HG02588 (cell line): ENCODE measurements at regions not wholly inside any gene's neighbourhood (a gene's known extent, or its start where the extent isn't known, plus 50 kb on each side); places are given as distances from the start of the nearest gene placed in this dataset.
"Not testable (repeated sequence)": the region's sequence is repeated elsewhere in the genome, so short reads cannot be mapped to it uniquely, and the experiment has no call there.

Experiments
- ATAC-seq: cut with Tn5 transposase; IDR thresholded peaks from one replicate; pipeline ENCODE4 v1.9.1; 2021; ENCODE audit warnings: mild to moderate bottlenecking, moderate library complexity; ENCODE audit not compliant: unreplicated experiment

- ATAC-seq: no peak
Observed at GRCh38 chr9:115690786-115691496, 462.6 kb upstream of the PAPPA start.

- ATAC-seq: no peak
Observed at GRCh38 chr9:115691693-115692092, 461.9 kb upstream of the PAPPA start.

GRCh38 chr9:115692868-115693267 is 460.7 kb upstream of the PAPPA start:
- not testable (repeated sequence) for ATAC-seq

- ATAC-seq: no peak
Observed at GRCh38 chr9:115694014-115694413, 459.6 kb upstream of the PAPPA start.

- ATAC-seq: no peak
Observed at GRCh38 chr9:115694991-115695390, 458.6 kb upstream of the PAPPA start.

- ATAC-seq: no peak
Observed at GRCh38 chr9:115712981-115713380, 440.6 kb upstream of the PAPPA start.

- ATAC-seq: no peak
Observed at GRCh38 chr9:115715666-115716065, 437.9 kb upstream of the PAPPA start.

GRCh38 chr9:115717298-115717697 is 436.3 kb upstream of the PAPPA start:
- no peak for ATAC-seq

GRCh38 chr9:115717711-115718173 is 435.8 kb upstream of the PAPPA start:
- no peak for ATAC-seq

GRCh38 chr9:115730396-115730795 is 423.2 kb upstream of the PAPPA start:
- no peak for ATAC-seq

- no peak for ATAC-seq
Observed at GRCh38 chr9:115730845-115731244, 422.7 kb upstream of the PAPPA start.

GRCh38 chr9:115733318-115734110 is 420.1 kb upstream of the PAPPA start:
- ATAC-seq: no peak

- no peak for ATAC-seq
Observed at GRCh38 chr9:115739096-115739875, 414.3 kb upstream of the PAPPA start.

GRCh38 chr9:115740986-115741385 is 412.6 kb upstream of the PAPPA start:
- no peak for ATAC-seq

- ATAC-seq: no peak
Observed at GRCh38 chr9:115743709-115744605, 409.6 kb upstream of the PAPPA start.

- ATAC-seq: no peak
Observed at GRCh38 chr9:115746496-115746895, 407.1 kb upstream of the PAPPA start.

GRCh38 chr9:115747731-115748130 is 405.9 kb upstream of the PAPPA start:
- ATAC-seq: no peak

- no peak for ATAC-seq
Observed at GRCh38 chr9:115756736-115757135, 396.9 kb upstream of the PAPPA start.

GRCh38 chr9:115757461-115757860 is 396.1 kb upstream of the PAPPA start:
- ATAC-seq: no peak

GRCh38 chr9:115758441-115758840 is 395.1 kb upstream of the PAPPA start:
- no peak for ATAC-seq
